Aorta (tissue), 5 donors: ENCODE measurements at regions not wholly inside any gene's neighbourhood (a gene's known extent, or its start where the extent isn't known, plus 50 kb on each side); places are given as distances from the start of the nearest gene placed in this dataset.

Source experiments
- ATAC-seq: fragments of 200-7000 bp; cut with Tn5 transposase; one replicate; pipeline ENCODE4 v1.9.1; 2022; ENCODE audit warnings: moderate library complexity; ENCODE audit not compliant: low FRiP score
- DNase-seq, 2 donors: peaks; one replicate each; pipeline ENCODE4 v3.0.0-alpha.2; 2020
- H3K27ac ChIP-seq, 2 donors: one replicate each; pipeline ENCODE4 v1.5.1; 2013; ENCODE audit warnings: low read length in 2 of 2, mild to moderate bottlenecking in 2 of 2, moderate library complexity in 2 of 2, control low read depth in 1 of 2, inconsistent platforms in 1 of 2, low read depth in 1 of 2
- H3K27me3 ChIP-seq, 2 donors: one replicate each; pipeline ENCODE4 v1.6.1; 2013; ENCODE audit warnings: control low read depth in 1 of 2, low read length in 1 of 2, mild to moderate bottlenecking in 1 of 2, moderate library complexity in 1 of 2; ENCODE audit not compliant: insufficient read depth in 2 of 2, control insufficient read depth in 1 of 2
- H3K36me3 ChIP-seq, 2 donors: one replicate each; pipeline ENCODE4 v1.6.1; 2013; ENCODE audit warnings: control low read depth in 1 of 2, low read length in 1 of 2, mild to moderate bottlenecking in 1 of 2; ENCODE audit not compliant: insufficient read depth in 2 of 2, control insufficient read depth in 1 of 2
- H3K4me1 ChIP-seq, 2 donors: one replicate each; pipeline ENCODE4 v1.6.1; 2013; ENCODE audit warnings: low read length in 2 of 2, control low read depth in 1 of 2, mild to moderate bottlenecking in 1 of 2, moderate library complexity in 1 of 2; ENCODE audit not compliant: insufficient read depth in 2 of 2, control insufficient read depth in 1 of 2
- H3K4me3 ChIP-seq, 2 donors: one replicate each; pipeline ENCODE4 v1.5.1; 2013; ENCODE audit warnings: low read length in 2 of 2, control low read depth in 1 of 2, mild to moderate bottlenecking in 1 of 2
- H3K9me3 ChIP-seq: one replicate; pipeline ENCODE4 v1.6.1; 2013; ENCODE audit warnings: mild to moderate bottlenecking, low read length; ENCODE audit not compliant: control insufficient read depth
- WGBS, 2 donors: extraction: QIAGEN DNeasy Blood & Tissue Kit; methylation state at CpG; one replicate each; pipeline ENCODE4 v1.1.7; 2013; 5-methylcytosine and 5-hydroxymethylcytosine counted together
- intact Hi-C, 2 donors: fragments of 100-400 bp; cut with DNase I; formaldehyde crosslinking; loops; one replicate each; pipeline versions ENCODE4 v1.14.2 to v1.15.0; 2022
- donor health status: healthy with polysubstance abuse.
- donor health status: Bipolar disorder and iron deficiency.
- donor health status: DM: no; HTN: no; CAD: no.
- donor health status: DM: no; HTN: no; CAD: no.
- donor health status: DM: yes; HTN: yes; CAD: no.

DNA sequence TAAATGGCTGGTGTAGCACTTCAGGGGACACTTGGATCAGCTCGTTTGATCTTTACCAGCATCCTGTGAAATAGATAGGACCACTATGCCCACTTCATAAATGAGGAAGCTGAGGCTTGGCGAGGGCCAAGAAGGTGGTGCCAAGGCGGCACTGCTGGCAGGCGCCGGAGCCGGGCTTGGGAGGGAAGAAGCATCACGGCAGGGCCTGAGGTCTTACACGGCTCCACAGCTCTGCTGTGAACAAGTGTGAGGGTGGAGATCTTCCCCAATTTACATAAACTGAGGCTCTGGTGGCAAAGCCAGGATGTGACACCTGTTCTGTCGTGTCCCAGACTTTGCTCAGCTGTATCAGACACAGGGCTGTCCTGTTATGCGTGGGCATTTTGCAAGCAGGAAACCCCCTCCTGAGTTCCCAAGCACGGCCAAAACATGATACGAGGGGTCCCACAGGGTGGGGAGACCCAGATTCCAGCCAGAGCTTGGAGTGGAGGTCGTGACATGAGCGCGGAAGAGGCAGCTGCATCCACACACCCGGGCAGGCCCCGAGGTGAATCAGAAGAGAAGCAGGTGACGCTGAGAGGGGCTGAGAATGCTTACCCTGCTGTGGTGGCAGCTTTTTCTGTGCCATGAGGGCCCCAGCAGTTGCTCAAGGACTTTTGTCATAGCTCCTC lies 117.5 kb upstream of the BOD1 start:
- Histone ChIP-seq H3K4me1 (no peaks in the 10 kb centered on the region), H3K36me3 (no peaks in the 10 kb centered on the region), H3K4me3 (no peak overlapping the region), H3K27ac (no peak overlapping the region), H3K9me3 (no peaks in the 10 kb centered on the region), H3K27me3 (no peaks in the 10 kb centered on the region)
- whole genome bisulfite sequencing, 2 donors, result 87 to 89% methylated on average over 18 of the region's 18 CpGs
- ATAC-seq, result no peak
- DNase-seq, result no peak
- intact Hi-C loops, result no loop called here

GRCh38 chr5:173734716-173735115 lies 118.3 kb upstream of the BOD1 start:
- intact Hi-C loops, result no loop called here
- no peak for ATAC-seq
- H3K36me3 ChIP-seq, result no peaks in the 10 kb centered on the region
- H3K27me3 ChIP-seq, result no peaks in the 10 kb centered on the region
- no peak for DNase-seq
- 86 to 87% methylated on average over 10 of the region's 10 CpGs for WGBS, 2 donors
- no peaks in the 10 kb centered on the region for H3K4me1 ChIP-seq
- no peaks in the 10 kb centered on the region for H3K9me3 ChIP-seq
- no peak overlapping the region for H3K4me3 ChIP-seq
- H3K27ac ChIP-seq, result no peak overlapping the region

GRCh38 chr5:173735184-173735583 lies 118.7 kb upstream of the BOD1 start:
- no peaks in the 10 kb centered on the region for H3K36me3 ChIP-seq
- no peak overlapping the region for H3K27ac ChIP-seq
- intact Hi-C loops, result no loop called here
- no peak overlapping the region for H3K4me3 ChIP-seq
- no peaks in the 10 kb centered on the region for H3K9me3 ChIP-seq
- H3K27me3 ChIP-seq, result no peaks in the 10 kb centered on the region
- ATAC-seq (no peak), DNase-seq (no peak)
- WGBS, 2 donors, result 90 to 91% methylated on average over 11 of the region's 11 CpGs
- H3K4me1 ChIP-seq, result no peaks in the 10 kb centered on the region

GRCh38 chr5:173735691-173736090 lies 119.2 kb upstream of the BOD1 start:
- Histone ChIP-seq H3K4me3 (no peak overlapping the region), H3K9me3 (no peaks in the 10 kb centered on the region), H3K27me3 (no peaks in the 10 kb centered on the region), H3K4me1 (no peaks in the 10 kb centered on the region), H3K36me3 (no peaks in the 10 kb centered on the region), H3K27ac (no peak overlapping the region)
- ATAC-seq (no peak), DNase-seq (no peak)
- WGBS, 2 donors, result 88 to 95% methylated on average over 2 to 5 of the region's 5 CpGs
- intact Hi-C loops, result no loop called here

GRCh38 chr5:173736374-173736773 lies 119.9 kb upstream of the BOD1 start:
- intact Hi-C loops, result no loop called here
- H3K27me3 ChIP-seq, result no peaks in the 10 kb centered on the region
- H3K4me3 ChIP-seq, result no peak overlapping the region
- H3K4me1 ChIP-seq, result no peaks in the 10 kb centered on the region
- no peak overlapping the region for H3K27ac ChIP-seq
- DNase-seq (no peak), ATAC-seq (no peak)
- H3K36me3 ChIP-seq, result no peaks in the 10 kb centered on the region
- 59 to 68% methylated on average over 4 of the region's 4 CpGs for WGBS, 2 donors
- no peaks in the 10 kb centered on the region for H3K9me3 ChIP-seq

DNA sequence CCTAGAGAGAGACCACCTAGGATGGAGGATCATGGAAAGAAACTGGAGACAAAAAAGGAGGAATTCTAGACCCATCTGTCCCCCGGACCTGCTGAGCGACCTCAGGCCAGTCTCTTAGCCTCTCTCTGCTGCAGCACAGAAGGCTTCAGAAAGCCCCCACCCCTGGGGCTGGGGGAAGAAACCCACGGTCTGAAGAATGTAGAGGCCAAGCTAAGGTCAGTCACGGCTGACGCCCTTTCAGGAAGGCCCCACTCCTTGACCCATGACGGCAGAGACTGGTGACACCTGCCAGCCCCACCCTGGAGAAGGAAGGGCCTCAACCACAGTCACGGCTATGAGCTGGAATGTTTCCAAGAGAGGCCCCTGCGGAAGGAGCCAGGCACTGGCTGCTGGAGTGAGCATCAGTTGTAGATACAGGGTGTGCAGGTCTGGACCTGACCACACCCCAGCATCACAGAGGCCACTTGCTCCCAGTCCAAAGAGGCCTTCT lies 120.5 kb upstream of the BOD1 start:
- ATAC-seq (no peak), DNase-seq (no peak)
- Histone ChIP-seq H3K27ac (no peak overlapping the region), H3K4me3 (no peak overlapping the region), H3K9me3 (no peaks in the 10 kb centered on the region), H3K27me3 (no peaks in the 10 kb centered on the region), H3K36me3 (no peaks in the 10 kb centered on the region), H3K4me1 (no peaks in the 10 kb centered on the region)
- intact Hi-C loops, result no loop called here
- 76 to 82% methylated on average over 8 of the region's 8 CpGs for WGBS, 2 donors

DNA sequence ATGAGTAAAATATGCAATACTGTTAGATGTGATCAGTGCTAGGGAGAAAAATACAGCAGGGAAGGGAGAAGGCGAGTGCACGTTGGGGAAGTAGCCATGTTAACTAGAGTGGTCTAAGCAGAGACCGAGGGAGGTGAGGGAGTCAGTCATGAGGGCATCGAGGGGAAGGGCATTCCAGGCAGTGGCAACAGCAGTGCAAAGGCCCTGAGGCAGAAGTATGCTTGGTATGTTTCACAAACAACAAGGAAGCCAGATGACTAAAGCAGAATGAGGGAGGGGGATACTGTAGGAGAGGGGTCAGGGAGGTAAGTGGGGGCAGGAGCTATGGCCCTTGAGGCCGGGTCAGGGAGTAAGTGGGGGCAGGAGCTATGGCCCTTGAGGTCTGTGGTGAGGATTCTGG lies 123.3 kb upstream of the BOD1 start:
- ATAC-seq, result no peak
- DNase-seq, result no peak
- no peak overlapping the region for H3K4me3 ChIP-seq
- H3K36me3 ChIP-seq, result no peaks in the 10 kb centered on the region
- intact Hi-C loops, result no loop called here
- no peaks in the 10 kb centered on the region for H3K4me1 ChIP-seq
- H3K9me3 ChIP-seq, result no peaks in the 10 kb centered on the region
- 83 to 84% methylated on average over 4 to 5 of the region's 5 CpGs for WGBS, 2 donors
- H3K27me3 ChIP-seq, result no peaks in the 10 kb centered on the region
- no peak overlapping the region for H3K27ac ChIP-seq

- Histone ChIP-seq H3K9me3 (no peaks in the 10 kb centered on the region), H3K4me3 (no peak overlapping the region), H3K27ac (no peak overlapping the region), H3K27me3 (no peaks in the 10 kb centered on the region), H3K4me1 (no peaks in the 10 kb centered on the region), H3K36me3 (no peaks in the 10 kb centered on the region)
- DNase-seq, result no peak
- intact Hi-C loops, result no loop called here
- no peak for ATAC-seq
- WGBS, 2 donors, result 92 to 95% methylated on average over 10 of the region's 10 CpGs
These were observed 124.0 kb upstream of the BOD1 start for GRCh38 chr5:173740400-173740799.

DNA sequence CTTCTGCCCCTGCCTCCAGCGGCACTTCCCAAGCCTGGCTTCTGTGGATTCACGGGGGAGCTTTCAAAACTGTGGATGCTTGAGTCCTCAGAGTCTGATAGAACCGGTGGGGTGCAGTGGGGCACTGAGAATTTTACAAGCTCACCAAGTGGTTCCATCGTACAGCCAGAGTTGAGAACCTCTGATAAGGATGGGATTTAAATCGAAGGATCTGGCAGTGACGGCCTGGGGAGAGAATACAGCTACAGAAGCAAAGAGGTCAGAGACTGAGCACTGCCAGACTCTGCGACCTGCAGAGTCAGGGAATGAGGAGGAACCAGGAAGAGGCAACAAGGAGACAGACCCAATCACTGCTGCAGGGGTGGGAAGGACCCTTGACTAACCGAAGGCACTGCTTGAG lies 124.6 kb upstream of the BOD1 start:
- 81 to 88% methylated on average over 8 of the region's 8 CpGs for WGBS, 2 donors
- intact Hi-C loops, result no loop called here
- no peaks in the 10 kb centered on the region for H3K27me3 ChIP-seq
- ATAC-seq (no peak), DNase-seq (no peak)
- no peaks in the 10 kb centered on the region for H3K36me3 ChIP-seq
- H3K9me3 ChIP-seq, result no peaks in the 10 kb centered on the region
- H3K27ac ChIP-seq, result no peak overlapping the region
- no peaks in the 10 kb centered on the region for H3K4me1 ChIP-seq
- no peak overlapping the region for H3K4me3 ChIP-seq
